Glutamatergic neuron (in vitro differentiated cells): ENCODE measurements at regions not wholly inside any gene's neighbourhood (a gene's known extent, or its start where the extent isn't known, plus 50 kb on each side); places are given as distances from the start of the nearest gene placed in this dataset.

Experiments used
- DNase-seq: peaks from one replicate; pipeline ENCODE4 v3.0.0; 2022
- H3K27ac Mint-ChIP-seq: one replicate; pipeline ENCODE4 v1.8.0; 2020; ENCODE audit warnings: mild to moderate bottlenecking, mixed read lengths, inconsistent platforms; ENCODE audit not compliant: unreplicated experiment
- H3K27me3 Mint-ChIP-seq: one replicate; pipeline ENCODE4 v1.8.0; 2020; ENCODE audit warnings: mild to moderate bottlenecking, moderate library complexity, mixed read lengths, inconsistent platforms; ENCODE audit not compliant: unreplicated experiment
- H3K36me3 Mint-ChIP-seq: one replicate; pipeline ENCODE4 v1.8.0; 2020; ENCODE audit warnings: mild to moderate bottlenecking, mixed read lengths, inconsistent platforms; ENCODE audit not compliant: unreplicated experiment
- H3K4me1 Mint-ChIP-seq: one replicate; pipeline ENCODE4 v1.8.0; 2020; ENCODE audit warnings: mild to moderate bottlenecking, low read depth, mixed read lengths, inconsistent platforms; ENCODE audit not compliant: unreplicated experiment
- H3K4me3 Mint-ChIP-seq: one replicate; pipeline ENCODE4 v1.8.0; 2020; ENCODE audit warnings: mild to moderate bottlenecking, mixed read lengths, inconsistent platforms; ENCODE audit not compliant: unreplicated experiment
- H3K9me3 Mint-ChIP-seq: one replicate; pipeline ENCODE4 v1.8.0; 2020; ENCODE audit warnings: mild to moderate bottlenecking, moderate library complexity, mixed read lengths, inconsistent platforms; ENCODE audit not compliant: unreplicated experiment
- TF ChIP-seq, protein P1 (sequence below): fragments of 200-600 bp; sonication (generic); IDR thresholded peaks from one replicate; pipeline ENCODE4 v1.5.0; 2021; ENCODE audit not compliant: partially characterized antibody, unreplicated experiment

DNA sequence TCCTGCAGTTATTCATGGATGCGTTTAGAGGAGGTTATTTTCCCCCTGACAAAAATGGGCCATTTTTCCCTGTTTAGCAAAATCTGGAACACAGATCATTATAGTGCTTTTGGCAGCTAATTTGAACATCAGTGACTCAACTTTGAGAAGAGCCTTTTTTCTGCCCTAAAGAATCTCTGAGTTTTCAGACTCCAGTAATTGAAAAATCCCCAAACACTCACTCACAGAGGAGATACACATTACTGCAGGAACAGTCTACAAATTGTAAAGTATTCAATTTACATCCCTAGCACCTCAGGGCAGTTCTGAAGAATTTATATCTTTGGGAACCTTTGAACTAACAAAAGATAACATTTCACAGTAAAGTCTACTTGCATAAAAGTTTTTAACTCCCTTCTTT, 966.6 kb upstream of the SLC35B3 start:
- DNase-seq, result no peak
- peaks cover 3% of the 10 kb centered on the region for H3K9me3 Mint-ChIP-seq
- peaks cover 6% of the 10 kb centered on the region for H3K4me1 Mint-ChIP-seq
- no peak overlapping the region for H3K4me3 Mint-ChIP-seq
- peaks cover 2% of the 10 kb centered on the region for H3K27me3 Mint-ChIP-seq
- no peak overlapping the region for H3K27ac Mint-ChIP-seq
- TF ChIP-seq, protein P1, sequence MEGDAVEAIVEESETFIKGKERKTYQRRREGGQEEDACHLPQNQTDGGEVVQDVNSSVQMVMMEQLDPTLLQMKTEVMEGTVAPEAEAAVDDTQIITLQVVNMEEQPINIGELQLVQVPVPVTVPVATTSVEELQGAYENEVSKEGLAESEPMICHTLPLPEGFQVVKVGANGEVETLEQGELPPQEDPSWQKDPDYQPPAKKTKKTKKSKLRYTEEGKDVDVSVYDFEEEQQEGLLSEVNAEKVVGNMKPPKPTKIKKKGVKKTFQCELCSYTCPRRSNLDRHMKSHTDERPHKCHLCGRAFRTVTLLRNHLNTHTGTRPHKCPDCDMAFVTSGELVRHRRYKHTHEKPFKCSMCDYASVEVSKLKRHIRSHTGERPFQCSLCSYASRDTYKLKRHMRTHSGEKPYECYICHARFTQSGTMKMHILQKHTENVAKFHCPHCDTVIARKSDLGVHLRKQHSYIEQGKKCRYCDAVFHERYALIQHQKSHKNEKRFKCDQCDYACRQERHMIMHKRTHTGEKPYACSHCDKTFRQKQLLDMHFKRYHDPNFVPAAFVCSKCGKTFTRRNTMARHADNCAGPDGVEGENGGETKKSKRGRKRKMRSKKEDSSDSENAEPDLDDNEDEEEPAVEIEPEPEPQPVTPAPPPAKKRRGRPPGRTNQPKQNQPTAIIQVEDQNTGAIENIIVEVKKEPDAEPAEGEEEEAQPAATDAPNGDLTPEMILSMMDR, result no peak
- H3K36me3 Mint-ChIP-seq, result no peaks in the 10 kb centered on the region

DNA sequence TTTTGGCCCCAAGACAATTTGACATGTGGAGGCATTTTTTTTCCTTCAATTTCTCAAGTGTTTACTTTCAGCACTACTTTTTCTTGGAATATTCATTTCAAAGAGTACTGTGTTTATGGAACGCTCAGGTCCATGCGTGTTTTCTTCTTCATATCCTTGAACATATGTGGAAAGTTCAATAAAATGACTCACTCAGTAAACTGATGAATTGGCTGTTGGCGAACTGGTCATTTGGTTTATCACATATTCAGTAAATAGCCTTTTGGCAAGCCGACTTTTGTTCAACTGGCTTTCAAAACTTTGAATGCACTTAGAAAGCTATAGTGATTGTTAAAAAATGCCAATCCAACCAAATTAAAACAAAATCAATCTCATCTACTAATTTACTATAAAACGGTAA, 964.6 kb upstream of the SLC35B3 start:
- H3K36me3 Mint-ChIP-seq, result no peaks in the 10 kb centered on the region
- H3K27me3 Mint-ChIP-seq, result peaks cover 2% of the 10 kb centered on the region
- H3K9me3 Mint-ChIP-seq, result peaks cover 4% of the 10 kb centered on the region
- no peak overlapping the region for H3K27ac Mint-ChIP-seq
- TF ChIP-seq, protein P1, result no peak
- no peak overlapping the region for H3K4me3 Mint-ChIP-seq
- H3K4me1 Mint-ChIP-seq, result peaks cover 6% of the 10 kb centered on the region
- no peak for DNase-seq

DNA sequence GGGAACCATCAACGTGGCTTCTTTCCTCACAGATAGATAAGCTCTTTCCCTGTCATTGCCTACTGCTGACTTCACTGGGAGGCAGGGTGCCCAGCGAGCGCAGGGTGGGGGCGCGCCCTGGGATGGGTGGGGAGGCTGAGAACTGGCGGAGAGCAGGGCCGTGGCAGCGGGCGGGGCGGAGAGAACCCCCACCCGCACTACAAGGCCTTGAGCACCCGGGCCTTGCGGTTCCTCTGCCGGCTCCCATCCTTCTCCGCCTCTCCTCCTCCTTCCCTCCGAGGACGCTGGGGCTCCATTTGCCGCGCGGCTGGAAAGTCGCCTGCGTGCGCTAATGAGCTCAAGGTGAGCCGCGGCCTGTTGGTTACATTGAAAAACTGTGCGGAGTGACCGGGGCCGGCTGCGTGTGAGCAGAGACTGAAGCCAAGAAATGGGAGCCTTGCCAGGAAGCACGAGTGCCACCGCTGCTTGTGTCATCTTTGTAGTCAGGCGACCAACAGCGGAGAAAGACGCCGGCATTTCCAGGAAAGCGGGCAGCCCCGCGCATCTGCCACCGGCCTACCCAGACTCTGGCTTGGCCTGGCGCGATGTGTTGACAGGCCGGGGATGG, 963.5 kb upstream of the SLC35B3 start:
- TF ChIP-seq, protein P1, result no peak
- peak; percentile 16 for DNase-seq
- Mint-ChIP-seq H3K4me1 (peaks cover 8% of the 10 kb centered on the region), H3K27ac (no peak overlapping the region), H3K4me3 (no peak overlapping the region), H3K9me3 (peaks cover 2% of the 10 kb centered on the region), H3K36me3 (no peaks in the 10 kb centered on the region), H3K27me3 (peaks cover 2% of the 10 kb centered on the region)

- peak; percentile 20 for DNase-seq
- H3K4me1 Mint-ChIP-seq, result peaks cover 4% of the 10 kb centered on the region
- no peak overlapping the region for H3K4me3 Mint-ChIP-seq
- peaks cover 2% of the 10 kb centered on the region for H3K9me3 Mint-ChIP-seq
- TF ChIP-seq, protein P1, result no peak
- H3K27ac Mint-ChIP-seq, result no peak overlapping the region
- H3K36me3 Mint-ChIP-seq, result no peaks in the 10 kb centered on the region
- H3K27me3 Mint-ChIP-seq, result peaks cover 2% of the 10 kb centered on the region
Measured at GRCh38 chr6:9398071-9398766, 962.9 kb upstream of the SLC35B3 start.

DNA sequence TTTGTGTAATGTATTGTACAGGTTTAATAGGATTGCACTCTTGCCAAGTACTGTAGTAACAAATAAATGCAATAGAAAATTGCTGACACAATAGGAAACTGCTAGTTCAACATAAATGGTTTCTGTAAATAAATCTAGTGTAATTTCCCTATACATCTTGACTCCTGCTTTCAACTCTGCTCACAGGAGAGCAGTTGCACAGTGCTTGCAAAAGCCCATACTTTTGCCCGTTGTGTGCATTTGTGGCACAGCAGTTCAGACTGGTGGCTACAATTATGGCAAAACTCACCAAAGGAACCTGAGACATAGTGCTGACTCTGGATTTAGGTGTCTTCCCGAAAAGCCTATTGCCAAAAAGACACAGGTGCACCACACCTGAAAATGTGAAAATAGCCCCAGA, 953.3 kb upstream of the SLC35B3 start:
- no peak overlapping the region for H3K27ac Mint-ChIP-seq
- peaks cover 3% of the 10 kb centered on the region for H3K27me3 Mint-ChIP-seq
- H3K36me3 Mint-ChIP-seq, result no peaks in the 10 kb centered on the region
- TF ChIP-seq, protein P1, result no peak
- no peaks in the 10 kb centered on the region for H3K9me3 Mint-ChIP-seq
- no peak overlapping the region for H3K4me3 Mint-ChIP-seq
- DNase-seq, result no peak
- no peaks in the 10 kb centered on the region for H3K4me1 Mint-ChIP-seq
